Thyroid gland (tissue), 4 donors: ENCODE measurements at regions not wholly inside any gene's neighbourhood (a gene's known extent, or its start where the extent isn't known, plus 50 kb on each side); places are given as distances from the start of the nearest gene placed in this dataset.

Experiments
- POLR2A ChIP-seq, 2 donors: fragments of 450-650 bp; IDR thresholded peaks; one replicate each; pipeline ENCODE4 v1.6.1; 2017; ENCODE audit warnings: antibody characterized with exemption in 2 of 2, mild to moderate bottlenecking in 2 of 2, moderate library complexity in 1 of 2
- TF ChIP-seq, protein P1 (sequence below), 6 experiments: fragments of 200-600 bp in 3 of 6; fragments of 450-650 bp in 3 of 6; sonication (generic) in 3 of 6; IDR thresholded peaks; one replicate each; pipeline ENCODE4 v1.5.1; 2016 to 2019; ENCODE audit warnings: antibody characterized with exemption in 6 of 6, mild to moderate bottlenecking in 2 of 6, inconsistent platforms in 1 of 6, moderate library complexity in 1 of 6

DNA sequence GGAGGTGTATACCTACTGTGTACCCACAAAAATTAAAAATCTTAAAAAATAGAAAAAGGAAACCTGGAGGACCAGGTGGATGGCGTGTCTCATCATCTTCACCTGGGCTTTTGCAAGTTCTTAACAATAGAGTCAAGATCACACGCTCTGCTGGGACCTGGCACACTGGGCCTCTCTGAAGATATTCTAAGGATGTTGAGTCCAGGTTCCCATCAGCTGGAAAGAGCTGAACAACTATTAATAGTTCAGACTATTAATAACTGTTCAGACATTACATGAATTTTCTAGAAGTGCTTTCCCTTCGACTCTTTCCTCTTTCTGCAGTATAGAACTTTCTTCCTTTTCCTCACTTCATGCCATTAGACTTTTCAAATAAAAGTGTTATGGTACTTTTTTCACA lies 320.2 kb upstream of the IL12A start:
- TF ChIP-seq, protein P1, sequence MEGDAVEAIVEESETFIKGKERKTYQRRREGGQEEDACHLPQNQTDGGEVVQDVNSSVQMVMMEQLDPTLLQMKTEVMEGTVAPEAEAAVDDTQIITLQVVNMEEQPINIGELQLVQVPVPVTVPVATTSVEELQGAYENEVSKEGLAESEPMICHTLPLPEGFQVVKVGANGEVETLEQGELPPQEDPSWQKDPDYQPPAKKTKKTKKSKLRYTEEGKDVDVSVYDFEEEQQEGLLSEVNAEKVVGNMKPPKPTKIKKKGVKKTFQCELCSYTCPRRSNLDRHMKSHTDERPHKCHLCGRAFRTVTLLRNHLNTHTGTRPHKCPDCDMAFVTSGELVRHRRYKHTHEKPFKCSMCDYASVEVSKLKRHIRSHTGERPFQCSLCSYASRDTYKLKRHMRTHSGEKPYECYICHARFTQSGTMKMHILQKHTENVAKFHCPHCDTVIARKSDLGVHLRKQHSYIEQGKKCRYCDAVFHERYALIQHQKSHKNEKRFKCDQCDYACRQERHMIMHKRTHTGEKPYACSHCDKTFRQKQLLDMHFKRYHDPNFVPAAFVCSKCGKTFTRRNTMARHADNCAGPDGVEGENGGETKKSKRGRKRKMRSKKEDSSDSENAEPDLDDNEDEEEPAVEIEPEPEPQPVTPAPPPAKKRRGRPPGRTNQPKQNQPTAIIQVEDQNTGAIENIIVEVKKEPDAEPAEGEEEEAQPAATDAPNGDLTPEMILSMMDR (IDR thresholded peaks at IDR 0.05) = no peak
- TF ChIP-seq POLR2A (IDR thresholded peaks at IDR 0.05) = no peak
